Fibroblast of skin of right biceps (primary cell): ENCODE measurements at regions not wholly inside any gene's neighbourhood (a gene's known extent, or its start where the extent isn't known, plus 50 kb on each side); places are given as distances from the start of the nearest gene placed in this dataset.

ENCODE experiments used
- DNase-seq: peaks from one replicate; pipeline ENCODE4 v3.0.0-alpha.2; 2013

GRCh38 chr9:26735160-26735559 is 157.4 kb downstream of the CAAP1 start:
- no peak for DNase-seq

- no peak for DNase-seq
Measured at GRCh38 chr9:26729187-26729586, 163.4 kb downstream of the CAAP1 start.

GRCh38 chr9:26727471-26727870 is 165.1 kb downstream of the CAAP1 start:
- DNase-seq, result no peak

GRCh38 chr9:26725573-26725972 is 167.0 kb downstream of the CAAP1 start:
- peak; percentile 40 for DNase-seq

GRCh38 chr9:26723486-26723885 is 169.1 kb downstream of the CAAP1 start:
- DNase-seq, result no peak

GRCh38 chr9:26722755-26723154 is 169.8 kb downstream of the CAAP1 start:
- DNase-seq, result no peak

- no peak for DNase-seq
Measured at GRCh38 chr9:26710008-26710407, 182.6 kb downstream of the CAAP1 start.

GRCh38 chr9:26706223-26706622 is 186.4 kb downstream of the CAAP1 start:
- no peak for DNase-seq

- no peak for DNase-seq
Measured at GRCh38 chr9:26695298-26695622, 197.3 kb downstream of the CAAP1 start.

GRCh38 chr9:26694381-26695297 is 198.0 kb downstream of the CAAP1 start:
- DNase-seq, result no peak

GRCh38 chr9:26689041-26689440 is 203.6 kb downstream of the CAAP1 start:
- DNase-seq, result no peak

GRCh38 chr9:26687421-26687820 is 205.2 kb downstream of the CAAP1 start:
- no peak for DNase-seq

GRCh38 chr9:26685818-26686217 is 206.8 kb downstream of the CAAP1 start:
- peak; percentile 17 for DNase-seq

- DNase-seq, result no peak
Measured at GRCh38 chr9:26684029-26684428, 208.6 kb downstream of the CAAP1 start.

GRCh38 chr9:26682796-26683496 is 209.7 kb downstream of the CAAP1 start:
- DNase-seq, result no peak

- DNase-seq, result no peak
Measured at GRCh38 chr9:26682041-26682440, 210.6 kb downstream of the CAAP1 start.

- peak; percentile 23 for DNase-seq
Measured at GRCh38 chr9:26677965-26678706, 214.5 kb downstream of the CAAP1 start.

GRCh38 chr9:26675035-26675434 is 217.6 kb downstream of the CAAP1 start:
- DNase-seq, result peak; percentile 35

- no peak for DNase-seq
Measured at GRCh38 chr9:26673261-26673660, 219.3 kb downstream of the CAAP1 start.

GRCh38 chr9:26669701-26670670 is 222.6 kb downstream of the CAAP1 start:
- no peak for DNase-seq

GRCh38 chr9:26667882-26668281 is 224.7 kb downstream of the CAAP1 start:
- DNase-seq, result no peak

GRCh38 chr9:26665666-26666065 is 226.9 kb downstream of the CAAP1 start:
- DNase-seq, result no peak
